Stimulated activated CD4-positive, alpha-beta T cell treated with anti-CD3 and anti-CD28 coated beads, TNF-alpha, amount 100 ng/mL, for 1 hour (primary cell): ENCODE measurements at regions not wholly inside any gene's neighbourhood (a gene's known extent, or its start where the extent isn't known, plus 50 kb on each side); places are given as distances from the start of the nearest gene placed in this dataset.

Source experiments
- DNase-seq, 3 donors: peaks; one replicate each; pipeline ENCODE4 v3.0.0-alpha.2; 2020; ENCODE audit warnings: low read depth in 3 of 3, low spot score in 1 of 3

- DNase-seq = no peak
These were observed 461.6 kb upstream of the SALL3 start for GRCh38 chr18:78517973-78518372.

DNA sequence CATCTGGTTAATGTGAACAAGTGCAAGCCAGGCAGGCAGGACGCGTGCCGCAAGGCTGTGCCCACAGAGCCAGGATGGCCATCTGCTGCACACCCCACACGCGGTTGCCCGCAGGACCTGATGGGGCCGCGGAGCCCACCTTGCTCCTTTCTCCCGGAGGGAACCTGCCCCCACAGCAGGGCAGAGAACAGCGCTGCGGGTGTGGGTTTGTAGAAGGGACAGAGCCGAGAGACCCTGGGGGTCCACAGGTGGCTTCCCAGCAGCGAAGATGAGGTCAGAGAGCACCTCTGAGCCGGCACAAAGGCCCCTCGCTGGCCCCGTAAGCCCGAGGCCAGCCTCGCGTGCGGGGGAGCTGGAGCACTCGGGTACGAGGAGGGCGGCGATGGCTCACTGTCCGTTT, 460.8 kb upstream of the SALL3 start:
- no peak for DNase-seq

DNA sequence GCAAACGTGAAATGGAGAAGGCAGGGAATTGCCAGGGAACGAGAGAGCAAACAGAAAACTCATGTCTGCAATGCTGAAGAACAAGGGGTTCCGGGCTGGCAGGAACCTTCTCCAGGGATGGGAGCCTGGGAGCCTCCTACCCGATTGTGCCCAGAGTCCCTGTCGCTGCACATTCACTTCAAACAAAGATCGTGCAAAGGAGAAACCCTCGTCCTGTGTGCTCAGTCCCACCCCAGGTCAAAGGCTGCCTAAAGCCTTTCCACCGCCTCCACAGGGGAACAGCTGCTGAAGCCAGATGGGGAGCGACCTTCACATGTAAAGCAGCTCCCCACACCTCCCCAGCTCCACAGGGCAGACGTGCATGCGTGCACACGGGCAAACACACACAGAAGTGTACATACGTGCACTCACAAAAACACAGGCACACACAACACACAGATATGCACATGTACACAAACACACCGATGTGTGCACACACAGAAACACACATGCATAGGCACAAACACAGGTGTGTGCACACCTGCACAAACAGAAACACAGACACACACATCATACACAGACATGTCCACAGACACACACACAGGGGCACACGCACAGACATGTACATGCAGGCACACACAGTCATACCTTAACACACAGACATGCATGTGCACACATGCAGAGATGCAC, 460.1 kb upstream of the SALL3 start:
- DNase-seq = no peak

- no peak for DNase-seq
These were observed 458.5 kb upstream of the SALL3 start for GRCh38 chr18:78521136-78521535.

GRCh38 chr18:78521744-78522143, 457.9 kb upstream of the SALL3 start:
- no peak for DNase-seq

DNA sequence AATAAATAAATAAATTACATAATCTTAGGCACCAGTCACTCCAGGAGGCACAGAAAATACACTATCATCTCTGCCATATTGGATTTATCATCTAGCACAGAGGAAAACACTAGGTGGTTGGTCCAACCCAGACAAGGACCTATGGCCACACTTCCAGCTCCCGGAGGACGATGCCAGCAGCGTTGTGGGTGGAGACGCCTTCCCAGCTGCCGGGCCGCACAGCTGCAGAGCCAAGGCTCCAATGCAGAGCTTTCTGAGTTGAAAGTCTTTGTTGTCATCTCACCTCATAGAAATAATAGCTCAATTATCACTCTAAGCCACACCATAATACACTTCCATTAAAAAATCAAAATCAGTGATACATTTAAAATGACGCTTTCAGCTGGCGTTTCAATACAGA, 457.1 kb upstream of the SALL3 start:
- DNase-seq = no peak

- no peak for DNase-seq
These were observed 455.8 kb upstream of the SALL3 start for GRCh38 chr18:78523850-78524249.

- no peak for DNase-seq
These were observed 454.1 kb upstream of the SALL3 start for GRCh38 chr18:78525366-78526111.

DNA sequence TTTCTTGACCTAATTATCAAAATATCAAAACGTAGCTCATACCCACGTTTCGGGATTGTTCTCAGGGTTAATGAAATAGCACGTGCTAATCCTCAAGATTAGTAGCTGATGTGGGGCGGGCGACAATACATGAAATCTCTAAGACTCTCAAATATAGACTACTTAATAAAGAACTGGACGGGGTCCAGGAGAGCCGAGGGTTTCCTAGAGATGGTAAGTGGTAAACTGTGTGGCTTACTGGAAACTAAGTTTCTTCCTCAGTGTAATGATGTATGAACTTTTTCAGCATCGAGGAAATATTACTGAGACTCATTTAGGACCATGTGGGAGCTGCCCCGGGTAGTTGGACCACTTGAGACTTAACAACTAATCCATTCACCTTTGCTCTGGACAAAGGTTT, 453.3 kb upstream of the SALL3 start:
- DNase-seq = no peak

- no peak for DNase-seq
These were observed 452.5 kb upstream of the SALL3 start for GRCh38 chr18:78526923-78527711.

DNA sequence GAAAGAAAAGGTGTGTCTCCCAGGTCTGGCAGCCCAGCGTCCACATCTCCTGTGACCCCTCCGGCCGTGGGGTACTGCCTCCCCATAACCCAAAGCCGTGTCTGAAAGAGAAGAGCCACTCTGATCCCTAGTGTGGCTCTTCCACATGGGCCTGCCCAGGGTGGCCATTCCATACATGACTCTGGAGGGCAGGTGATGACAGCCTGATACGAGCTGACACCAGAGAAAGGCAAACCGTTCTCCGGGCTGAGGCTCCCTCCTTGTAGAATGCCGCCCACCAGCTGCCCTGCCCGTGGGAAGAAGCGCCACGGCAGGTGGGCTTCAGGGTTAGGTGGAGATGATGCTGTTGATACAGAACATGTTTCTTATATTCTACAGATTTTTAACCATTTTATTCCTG, 451.6 kb upstream of the SALL3 start:
- DNase-seq = no peak

- DNase-seq = no peak
These were observed 451.0 kb upstream of the SALL3 start for GRCh38 chr18:78528411-78529258.

DNA sequence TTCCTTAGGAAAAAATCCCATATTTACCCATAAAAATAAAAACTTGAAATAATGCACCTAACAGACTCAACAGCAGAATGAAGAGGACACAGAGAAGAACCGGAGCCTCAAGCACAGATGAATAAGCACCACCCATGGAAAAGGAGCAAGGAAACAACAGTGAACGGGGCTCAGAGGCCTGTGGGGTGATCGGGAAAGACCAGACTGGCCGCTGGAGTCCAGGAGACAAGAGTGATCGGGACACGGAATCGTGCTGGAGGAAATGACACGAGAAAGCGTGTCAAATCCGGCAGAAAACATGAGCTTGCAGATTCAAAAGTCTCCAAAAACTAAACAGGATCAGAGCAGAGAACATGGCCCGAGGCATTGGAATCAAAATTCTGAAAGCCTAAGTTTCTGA, 448.0 kb upstream of the SALL3 start:
- DNase-seq = no peak

DNA sequence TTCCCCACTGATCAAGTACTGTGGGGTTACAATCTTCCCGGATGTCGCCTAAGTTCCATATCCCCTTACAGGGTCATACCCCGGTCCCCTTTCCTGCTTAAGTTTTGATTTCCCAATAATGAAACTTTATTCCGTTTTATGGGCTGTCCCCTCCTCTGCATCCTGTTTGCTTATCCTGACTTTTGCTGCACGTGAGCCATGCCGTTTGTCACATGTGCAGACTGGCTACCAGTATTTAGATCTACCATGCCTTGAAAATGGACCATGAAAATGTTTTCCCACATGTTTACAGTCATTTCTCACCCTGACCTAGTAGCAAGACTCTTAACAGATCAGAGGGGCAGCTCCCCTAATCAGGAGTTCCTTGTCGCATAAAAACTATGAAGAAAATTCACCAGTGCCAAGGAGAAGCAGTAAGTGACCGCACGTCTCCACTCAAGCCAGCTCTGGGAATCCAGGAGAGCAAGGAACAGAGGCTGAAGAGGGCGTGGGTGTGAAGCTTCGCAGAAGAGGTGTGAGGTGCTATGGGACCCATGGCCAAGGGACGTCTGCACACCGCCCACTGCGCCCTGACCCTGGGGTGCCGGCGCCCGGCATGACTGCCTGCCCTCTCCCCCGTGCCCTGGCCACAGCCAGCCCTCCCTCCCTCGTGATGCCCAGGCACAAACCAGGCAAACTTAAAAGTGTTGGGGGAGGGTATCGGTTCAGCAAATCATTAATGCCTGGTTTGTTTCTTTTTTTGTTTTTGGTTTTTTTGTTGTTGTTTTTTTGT, 440.8 kb upstream of the SALL3 start:
- no peak for DNase-seq

DNA sequence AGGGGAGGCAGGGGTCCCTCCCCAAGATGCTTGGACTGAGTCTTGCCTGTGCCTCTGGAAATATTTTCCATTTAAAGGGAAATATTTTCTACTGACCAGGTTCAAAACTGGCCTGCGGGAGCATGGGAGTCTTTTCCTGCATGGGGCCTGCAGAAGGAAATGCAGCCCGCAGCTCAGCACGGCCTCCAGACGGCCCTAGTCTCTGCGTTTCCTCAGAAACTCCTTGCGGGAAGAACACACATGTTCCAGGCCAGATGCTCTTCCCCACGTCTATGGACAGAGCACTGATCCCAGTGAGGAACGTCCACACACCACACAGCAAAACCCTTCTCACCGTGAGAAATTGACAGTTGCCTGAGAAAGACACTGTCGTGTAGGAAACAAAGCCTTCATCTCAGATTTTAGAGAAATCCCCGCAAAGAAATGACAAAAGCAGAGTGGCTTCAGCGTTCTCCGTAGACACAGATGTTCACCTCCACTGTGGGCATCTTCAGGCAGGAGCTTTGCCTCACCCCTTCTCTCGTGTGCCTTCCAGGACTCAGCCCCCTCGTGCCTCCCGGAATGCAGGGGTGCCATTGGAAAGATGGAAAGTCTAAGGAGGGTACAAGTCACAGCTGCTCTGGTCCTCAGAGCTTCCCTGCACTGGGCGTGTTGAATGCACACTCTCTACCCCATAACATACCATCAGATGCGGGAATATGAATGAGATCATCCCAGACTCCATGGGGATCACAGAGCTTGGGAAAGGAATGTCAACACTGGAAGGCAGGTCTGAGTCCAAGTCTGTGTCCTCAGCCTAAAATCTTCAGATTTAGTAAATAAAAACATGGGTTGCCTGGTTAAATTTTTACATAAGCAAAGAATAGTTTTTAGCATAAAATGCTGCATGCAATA, 438.7 kb upstream of the SALL3 start:
- no peak for DNase-seq

DNA sequence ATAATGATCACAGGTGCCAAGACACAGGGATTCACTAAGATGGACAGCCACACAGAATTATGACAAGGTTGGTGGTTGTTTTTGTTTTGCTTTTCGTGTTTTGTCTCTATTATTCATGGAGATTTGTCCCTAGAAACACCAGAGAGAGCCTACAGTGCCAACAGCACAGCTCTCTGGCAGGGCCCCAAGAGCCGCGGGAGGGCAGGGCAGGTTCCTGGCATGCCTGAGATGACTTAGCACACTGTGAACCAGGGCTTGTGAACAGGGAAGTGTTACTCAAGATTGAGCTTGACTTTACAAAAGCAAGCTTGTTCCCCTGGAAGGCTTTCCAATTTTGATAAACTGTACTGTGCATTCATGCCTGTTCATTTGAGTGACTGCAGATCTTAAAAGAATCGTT, 437.4 kb upstream of the SALL3 start:
- DNase-seq = no peak

DNA sequence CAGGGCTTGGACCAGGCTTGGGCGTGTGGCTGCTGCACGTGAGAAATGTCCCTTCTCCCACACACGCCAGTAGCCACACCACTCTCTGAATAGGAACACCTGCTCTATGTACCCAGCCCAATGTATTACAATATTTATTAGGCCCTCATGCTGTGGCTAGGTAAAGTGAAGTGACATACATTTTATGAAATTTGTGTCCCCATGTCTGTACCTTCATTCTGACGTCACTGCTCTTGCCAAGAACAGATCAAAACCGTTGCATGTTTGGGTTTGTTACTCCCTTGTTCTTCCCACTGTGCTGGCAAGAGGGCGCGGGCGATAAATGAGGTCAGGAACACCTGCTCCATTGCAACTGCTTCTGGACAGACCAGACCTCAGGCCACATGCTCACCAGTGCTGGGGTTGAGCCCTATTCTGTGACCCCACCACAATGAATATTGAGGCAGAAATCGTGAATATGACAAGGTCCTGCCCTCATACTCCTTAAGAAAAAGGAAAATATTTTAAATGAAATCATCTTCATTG, 436.4 kb upstream of the SALL3 start:
- no peak for DNase-seq

GRCh38 chr18:78546281-78546680, 433.3 kb upstream of the SALL3 start:
- DNase-seq = no peak

- DNase-seq = no peak
These were observed 431.8 kb upstream of the SALL3 start for GRCh38 chr18:78547817-78548216.
